SKM-1 (cell line): ENCODE measurements at regions not wholly inside any gene's neighbourhood (a gene's known extent, or its start where the extent isn't known, plus 50 kb on each side); places are given as distances from the start of the nearest gene placed in this dataset.
"Not testable (repeated sequence)": the region's sequence is repeated elsewhere in the genome, so short reads cannot be mapped to it uniquely, and the experiment has no call there.

ENCODE experiments used
- DNase-seq: peaks from one replicate; lab custom pipeline; 2025; ENCODE audit not compliant: unreplicated experiment; lab: John Stamatoyannopoulos, UW

DNA sequence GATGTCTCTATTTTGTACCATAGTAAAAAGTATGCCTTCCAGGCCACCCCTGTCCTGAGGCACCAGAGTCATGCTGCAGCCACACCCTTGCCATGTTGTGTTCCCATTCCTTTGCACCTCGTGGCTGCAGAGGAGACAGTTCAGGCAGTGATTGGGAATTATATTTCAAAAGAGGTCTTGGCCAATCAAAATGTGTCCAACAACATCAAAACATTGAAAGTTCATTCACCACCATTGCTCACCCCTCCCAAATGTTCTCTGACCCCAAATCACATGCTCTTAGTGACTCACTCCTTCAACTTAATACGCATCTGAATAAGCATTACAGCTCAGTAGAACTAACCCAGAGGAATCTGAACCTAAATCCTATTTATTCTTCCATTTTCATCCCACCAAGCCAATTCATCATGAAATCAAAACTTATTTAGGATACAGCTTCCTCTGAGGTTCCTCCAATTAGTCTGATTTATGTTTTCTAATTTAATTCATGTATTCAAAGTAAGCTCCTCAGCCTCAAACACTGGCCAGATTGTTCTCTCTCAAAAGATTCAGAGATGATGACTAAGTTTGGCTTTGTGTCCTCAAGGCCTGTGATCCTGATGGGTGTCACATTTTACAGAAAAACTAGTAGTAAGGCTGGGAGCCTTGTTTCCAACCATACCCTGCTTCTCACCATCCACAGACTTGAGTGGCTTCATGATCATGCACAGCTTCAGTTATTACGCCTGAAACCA is 323.2 kb upstream of the INTU start:
- DNase-seq, result no peak

DNA sequence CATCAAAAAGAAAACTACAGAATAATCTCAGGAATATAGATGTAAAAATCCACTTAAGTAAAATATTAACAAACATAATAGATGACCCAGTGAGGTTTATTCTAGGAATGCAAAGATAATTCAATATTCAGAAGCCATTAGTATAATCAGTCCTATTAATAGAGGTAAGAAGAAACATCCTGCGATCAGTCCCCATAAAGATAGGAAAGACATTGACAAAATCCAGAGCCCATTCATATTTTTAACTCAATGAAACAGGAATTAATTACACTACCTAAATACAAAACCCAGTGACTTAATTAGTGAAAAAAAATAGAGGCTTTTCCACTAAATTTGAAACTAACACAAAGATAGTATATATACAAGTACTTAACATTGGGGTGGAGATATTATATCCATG is 321.4 kb upstream of the INTU start:
- DNase-seq, result no peak

DNA sequence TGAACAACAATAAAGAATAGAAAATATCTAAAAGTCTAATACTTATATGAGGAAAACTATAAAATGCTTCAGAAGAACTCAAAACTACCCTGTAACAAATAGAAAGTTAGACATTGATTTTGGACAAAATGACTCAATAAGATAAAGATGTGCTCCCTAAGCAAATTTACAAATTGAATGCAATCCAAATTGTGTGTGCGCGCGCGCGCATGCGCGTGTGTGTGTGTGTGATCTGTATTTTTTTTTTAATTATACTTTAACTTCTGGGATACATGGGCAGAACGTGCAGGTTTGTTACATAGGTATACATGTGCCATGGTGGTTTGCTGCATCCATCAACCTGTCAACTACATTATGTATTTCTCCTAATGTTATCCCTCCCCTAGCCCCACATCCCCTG is 320.8 kb upstream of the INTU start:
- DNase-seq, result no peak

DNA sequence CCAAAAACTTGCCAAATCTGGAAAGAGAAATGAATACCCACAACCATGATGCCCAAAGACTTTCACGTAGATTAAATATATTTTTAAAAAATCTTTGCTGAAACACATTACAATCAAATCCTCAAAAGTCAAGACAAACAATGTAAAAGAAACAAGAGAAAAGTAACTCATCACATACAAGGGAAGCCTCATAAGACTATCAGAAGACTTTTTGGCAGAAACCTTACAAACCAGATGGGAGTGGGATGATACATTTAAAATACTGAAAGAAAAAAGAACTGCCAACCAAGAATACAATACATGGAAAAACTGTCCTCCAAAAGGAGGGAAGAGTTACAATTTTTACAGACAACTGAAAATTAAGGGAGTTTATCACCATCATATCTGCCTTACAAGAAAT is 319.0 kb upstream of the INTU start:
- DNase-seq, result no peak

DNA sequence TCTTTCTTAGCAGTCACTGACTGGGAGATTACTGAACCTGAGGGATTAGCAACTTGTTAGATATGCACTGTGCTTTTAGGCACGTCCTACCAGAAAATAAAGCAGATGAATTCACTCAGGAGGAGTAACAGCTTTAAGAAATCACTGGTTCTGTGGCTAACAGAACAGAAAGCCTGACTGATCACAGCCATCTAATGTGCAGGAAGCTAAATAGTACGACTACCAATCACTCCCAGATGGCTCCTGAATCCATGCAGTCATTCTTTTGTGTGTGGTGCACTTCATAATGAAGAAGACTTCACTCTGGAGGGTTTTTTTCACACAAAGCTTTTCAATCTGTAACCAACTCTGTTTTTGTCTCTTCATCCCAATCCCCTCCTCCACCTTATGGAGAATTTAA is 305.3 kb upstream of the INTU start:
- no peak for DNase-seq

DNA sequence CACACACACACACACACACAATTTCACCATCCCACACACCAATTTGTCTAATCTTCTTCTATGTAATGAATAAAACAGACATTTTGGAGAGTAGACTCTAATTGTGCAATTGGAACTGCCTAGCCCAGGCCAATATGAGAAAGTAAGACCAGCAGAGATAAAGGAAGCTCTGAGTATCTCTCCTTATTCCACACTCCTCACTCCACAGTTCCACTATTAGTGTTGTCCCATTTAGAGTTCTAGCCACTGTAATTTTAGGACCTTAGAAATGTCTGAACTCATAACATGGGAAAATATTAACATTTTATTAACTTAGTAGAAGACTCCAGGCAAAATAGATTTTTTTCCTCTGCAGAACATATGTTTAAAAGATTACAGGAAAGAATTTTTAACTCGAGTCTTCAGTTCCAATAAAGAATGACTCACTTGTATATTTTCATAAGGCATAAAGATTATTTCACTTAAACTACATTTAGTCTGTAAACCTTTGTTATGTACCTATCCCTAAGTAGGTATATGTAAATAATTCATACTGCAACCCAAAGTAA is 297.6 kb upstream of the INTU start:
- DNase-seq, result no peak

DNA sequence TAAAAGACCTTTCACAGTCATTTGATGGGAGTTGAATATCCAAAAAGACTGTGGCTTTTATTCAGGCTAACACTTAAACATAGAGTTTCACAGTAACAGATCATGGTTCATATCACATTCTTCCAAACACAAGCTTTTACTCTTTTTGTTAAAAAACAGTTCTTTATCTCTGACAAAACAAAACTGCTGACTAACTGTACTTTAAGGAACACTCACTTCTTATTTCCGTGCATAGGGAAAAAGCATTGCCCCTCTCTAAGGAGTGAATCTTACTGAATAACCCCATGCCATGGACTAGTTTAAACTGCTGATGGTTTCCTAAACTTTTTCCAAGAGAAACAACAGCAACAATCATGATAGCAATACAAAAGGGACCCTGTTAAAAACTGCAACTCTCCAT is 297.0 kb upstream of the INTU start:
- DNase-seq, result no peak

DNA sequence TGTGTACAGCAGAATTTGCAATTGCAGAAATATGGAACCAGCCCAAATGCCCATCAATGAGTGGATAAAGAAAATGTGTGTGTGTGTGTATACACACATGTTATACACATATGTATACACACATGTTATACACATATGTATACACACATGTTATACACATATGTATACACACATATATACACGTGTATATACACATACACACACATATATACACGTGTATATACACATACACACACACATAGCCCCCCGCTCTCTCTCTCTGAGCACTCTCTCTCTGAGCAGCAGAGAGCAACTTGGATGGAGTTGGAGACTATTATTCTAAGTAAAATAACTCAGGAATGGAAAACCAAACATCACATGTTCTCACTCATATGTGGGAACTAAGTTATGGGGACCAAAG is 289.6 kb upstream of the INTU start:
- not testable (repeated sequence) for DNase-seq

DNA sequence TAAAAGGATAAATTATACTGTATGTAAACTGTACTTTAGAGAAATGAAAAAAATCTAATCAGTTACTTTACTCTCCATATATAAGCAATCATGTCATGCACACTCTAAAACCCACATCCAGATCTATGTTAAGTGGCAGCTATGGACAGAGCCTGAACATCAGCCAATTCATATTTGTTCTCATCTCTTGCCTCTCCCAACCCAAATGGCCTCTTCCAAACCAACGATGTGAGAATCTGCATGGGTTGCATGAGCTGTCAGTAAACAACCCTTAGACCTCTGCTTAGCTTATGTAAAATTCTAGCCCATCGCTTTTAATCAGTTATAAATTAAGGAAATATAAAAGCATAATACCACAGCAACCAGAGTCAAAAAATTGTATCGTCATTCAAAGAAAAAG is 288.7 kb upstream of the INTU start:
- no peak for DNase-seq

DNA sequence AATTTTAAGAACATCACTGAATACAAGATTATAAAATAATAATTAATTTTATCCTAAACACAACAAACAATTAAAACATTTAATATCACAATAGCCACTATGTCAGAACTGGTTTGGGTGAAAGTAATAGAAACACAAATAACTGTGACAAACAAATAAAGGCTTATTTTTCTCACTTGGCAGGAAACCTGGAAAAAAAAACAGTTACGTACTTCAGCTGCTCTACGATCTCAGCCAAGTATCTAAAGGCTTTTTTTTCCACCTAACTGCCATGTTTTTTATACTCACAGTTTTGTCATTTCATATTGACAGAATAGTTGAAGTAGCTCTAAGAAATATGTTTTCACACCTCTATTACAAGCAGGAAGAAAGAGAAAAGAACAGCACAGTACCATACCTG is 284.8 kb upstream of the INTU start:
- no peak for DNase-seq

DNA sequence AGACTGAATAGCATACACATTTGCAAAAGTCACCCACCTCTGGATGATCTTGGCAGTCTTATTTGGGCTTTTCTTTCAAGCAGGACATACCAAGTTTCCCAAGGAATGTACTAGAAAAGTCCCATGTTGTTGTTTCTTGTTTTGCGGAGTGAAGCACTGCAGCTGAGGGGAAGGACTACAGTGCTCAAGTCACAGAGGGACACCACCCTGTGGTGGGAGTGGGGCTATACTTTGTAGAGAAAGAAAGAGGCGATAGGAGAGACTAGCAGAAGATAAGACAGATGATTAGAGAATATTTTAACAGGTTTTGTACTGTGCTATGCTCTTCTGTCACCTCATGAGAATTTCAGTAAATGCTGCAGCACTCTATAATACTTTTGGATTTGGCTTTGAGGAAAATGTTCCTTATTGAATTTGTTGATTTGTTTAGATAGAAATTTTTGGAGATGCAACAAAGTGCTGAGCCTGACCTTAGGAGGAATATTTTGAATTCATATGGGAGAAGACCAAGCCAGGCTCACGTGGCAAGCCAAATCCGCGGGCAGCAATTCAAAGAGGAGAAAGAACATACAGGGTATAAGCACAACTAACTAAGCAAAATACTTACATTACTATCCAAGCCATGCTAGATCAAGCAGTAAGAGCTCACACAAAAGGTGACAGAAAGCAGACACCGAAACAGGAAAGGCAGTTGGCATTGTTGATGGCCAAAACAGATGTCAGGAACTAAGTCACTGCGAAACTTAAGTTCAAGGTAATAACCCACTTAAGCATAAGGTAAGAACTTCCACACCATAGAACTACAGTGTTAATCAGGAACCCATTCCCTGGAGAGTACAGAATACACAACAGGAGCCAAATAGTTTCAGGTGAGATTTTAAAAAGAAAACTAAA is 280.3 kb upstream of the INTU start:
- no peak for DNase-seq

DNA sequence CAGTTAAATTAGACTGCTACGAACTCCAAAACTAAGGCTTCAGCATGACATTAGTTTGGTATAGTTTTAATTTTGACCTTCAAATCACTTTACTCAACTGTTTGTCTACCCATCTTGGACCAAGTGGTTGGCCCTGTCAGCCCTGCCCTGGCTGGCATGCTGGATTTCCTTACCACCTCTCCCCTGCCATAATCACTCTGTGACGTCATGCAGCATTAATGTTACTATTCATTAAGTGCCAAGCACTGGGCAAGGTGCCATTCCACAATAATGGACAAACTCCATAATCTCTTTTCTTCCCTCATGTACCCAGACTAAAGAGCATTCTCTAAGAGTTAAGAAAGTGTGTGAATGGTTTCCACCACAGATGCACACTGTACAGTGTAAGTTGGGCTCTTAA is 277.0 kb upstream of the INTU start:
- DNase-seq, result no peak

DNA sequence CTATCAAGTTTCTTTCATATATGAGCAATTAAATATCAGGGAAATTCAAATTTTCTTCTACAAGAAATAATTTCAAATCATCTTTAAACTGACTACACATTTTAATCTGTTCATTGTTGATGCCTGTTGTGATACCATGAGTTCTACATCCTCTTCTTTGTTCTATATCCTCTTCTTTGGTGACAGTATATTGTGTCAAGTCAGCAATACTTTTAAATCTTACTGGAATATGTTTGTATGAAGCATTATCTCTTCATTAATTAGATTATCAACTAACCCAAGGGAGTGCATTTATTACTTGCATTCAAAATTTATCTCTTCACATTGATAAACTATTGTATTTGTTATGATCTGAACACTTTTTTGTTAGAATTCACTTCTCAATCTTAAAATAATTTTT is 275.0 kb upstream of the INTU start:
- no peak for DNase-seq

DNA sequence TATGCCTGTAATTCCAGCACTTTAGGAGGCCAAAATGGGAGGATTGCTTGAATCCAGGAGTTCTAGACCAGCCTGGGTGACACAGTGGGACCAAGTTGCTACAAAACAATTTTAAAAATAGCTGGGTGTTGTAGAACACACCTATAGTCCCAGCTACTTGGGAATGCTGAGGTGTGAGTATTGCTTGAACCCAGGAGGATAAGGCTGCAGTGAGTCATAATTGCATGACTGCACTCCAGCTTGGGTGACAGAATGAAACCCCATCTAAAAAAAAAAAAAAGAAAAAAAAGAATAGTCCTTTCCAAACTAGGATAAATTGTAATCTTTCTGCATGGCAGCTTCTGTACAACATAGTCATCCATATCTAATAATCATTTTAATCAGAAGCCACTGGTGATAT is 270.1 kb upstream of the INTU start:
- DNase-seq, result no peak

DNA sequence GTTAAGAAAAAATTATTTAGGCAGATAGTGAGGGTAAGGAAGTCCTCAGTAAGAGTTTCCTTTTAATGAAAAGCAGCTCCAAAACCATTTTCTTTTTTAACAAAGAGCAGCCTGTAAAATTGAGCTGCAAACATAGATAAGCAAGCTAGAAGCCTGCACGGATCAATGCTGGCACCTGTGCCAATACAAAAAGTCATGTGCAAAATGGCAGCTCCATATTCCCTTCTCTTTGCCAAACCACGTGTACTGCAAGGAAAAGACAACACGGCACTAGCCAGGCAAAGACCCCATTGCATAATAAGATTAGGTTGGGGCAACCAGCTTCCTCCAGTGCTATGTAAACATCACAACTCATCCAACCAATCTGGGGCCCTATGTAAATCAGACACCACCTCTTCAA is 268.4 kb upstream of the INTU start:
- no peak for DNase-seq

DNA sequence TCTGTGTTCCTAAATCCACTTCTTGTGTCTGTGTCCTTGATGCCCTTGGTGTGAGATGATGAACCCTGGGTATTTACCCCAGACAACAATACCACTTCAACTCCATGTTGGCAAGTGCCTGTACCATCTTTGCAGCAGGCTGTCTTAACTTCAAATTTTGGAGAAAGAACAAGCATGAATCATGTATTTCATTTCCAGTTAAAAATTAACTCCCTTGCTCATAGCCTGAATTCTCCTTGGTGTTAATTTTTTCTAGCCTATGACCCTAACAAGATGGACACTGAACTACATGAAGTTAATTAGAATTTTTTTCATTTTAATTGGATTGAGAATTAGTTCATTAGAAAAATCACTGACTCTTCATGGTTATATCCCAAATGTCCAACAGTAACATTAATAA is 267.8 kb upstream of the INTU start:
- no peak for DNase-seq

DNA sequence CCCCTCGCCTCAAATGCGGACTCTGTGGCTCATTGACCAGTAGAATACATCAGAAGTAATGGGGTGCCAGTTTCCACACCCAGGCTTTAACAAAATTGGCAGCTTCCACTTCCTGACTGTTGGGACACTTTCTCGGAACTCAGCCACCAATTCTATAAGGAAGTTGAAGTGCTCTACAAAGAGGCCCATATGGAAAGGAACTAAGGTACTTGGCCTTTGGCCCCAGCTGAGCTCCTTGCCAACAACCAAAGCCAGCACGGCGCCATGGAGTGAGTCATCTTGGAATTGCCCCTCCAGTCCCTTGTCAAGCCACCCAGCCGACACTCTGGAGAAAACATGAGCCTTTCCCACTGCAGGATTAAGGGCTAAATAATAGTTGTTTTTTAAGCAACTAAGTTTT is 262.2 kb upstream of the INTU start:
- no peak for DNase-seq

DNA sequence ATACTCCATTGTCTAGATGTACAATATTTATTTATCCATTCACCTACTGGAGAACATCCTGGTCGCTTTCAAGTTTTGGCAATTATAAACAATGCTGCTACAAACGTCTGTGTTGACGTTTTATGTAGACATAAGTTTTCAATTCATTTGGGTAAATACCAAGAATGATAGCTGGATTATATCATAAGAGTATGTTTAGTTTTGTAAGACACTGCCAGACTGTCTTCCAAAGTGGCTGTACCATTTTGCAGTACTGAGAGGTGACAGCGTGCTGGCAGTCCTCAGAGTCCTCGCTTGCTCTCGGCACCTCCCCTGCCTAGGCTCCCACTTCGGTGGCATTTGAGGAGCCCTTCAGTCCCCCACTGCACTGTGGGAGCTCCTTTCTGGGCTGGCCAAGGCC is 253.3 kb upstream of the INTU start:
- DNase-seq, result no peak

DNA sequence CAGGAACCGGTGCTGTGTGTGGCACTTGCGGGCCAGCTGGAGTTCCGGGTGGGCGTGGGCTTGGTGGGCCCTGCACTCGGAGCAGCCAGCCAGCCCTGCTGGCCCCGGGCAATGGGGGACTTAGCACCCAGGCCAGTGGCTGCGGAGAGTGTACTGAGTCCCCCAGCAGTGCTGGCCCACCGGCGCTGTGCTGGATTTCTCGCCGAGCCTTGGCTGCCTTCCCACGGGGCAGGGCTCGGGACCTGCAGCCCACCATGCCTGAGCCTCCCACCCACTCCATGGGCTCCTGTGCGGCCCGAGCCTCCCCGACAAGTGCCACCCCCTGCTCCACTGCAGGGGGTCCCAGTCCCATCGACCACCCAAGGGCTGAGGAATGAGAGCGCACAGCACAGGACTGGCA is 252.8 kb upstream of the INTU start:
- DNase-seq, result not testable (repeated sequence)

DNA sequence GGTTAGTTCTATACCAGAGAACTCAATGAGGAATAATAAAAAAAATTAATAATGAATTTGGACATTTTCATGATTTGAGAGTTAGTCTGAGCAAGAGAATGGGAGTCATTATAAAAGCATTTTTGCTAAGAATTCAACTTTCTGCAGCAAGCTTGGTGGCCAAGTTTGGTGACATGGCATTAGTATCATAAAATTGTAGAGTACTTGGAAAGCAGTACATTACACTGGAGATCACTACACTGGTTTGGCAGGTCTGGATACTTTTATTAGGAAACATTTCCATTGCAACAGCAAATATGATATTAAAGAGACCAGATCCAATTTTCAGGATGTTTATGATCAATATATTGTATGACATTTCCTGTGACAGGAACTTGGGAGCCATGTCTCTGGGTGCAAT is 249.1 kb upstream of the INTU start:
- DNase-seq, result no peak

DNA sequence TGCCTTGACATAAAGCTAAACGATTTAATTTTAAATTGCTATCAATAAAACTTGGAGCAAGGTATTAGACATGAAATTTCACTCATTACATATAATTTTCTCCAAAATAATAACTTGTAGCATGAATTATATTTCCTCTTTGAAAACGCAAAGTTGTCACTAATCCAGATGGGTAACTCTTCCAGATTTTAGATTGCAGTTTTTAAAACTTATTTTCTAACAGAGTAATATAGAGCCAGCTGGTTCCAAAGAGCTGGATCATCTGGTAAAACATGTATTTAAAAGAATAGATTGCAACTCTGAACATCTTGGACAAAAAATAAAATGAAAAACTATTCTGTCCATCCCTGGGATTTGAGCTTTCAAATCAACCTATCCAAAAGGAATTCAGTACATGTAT is 238.2 kb upstream of the INTU start:
- no peak for DNase-seq

DNA sequence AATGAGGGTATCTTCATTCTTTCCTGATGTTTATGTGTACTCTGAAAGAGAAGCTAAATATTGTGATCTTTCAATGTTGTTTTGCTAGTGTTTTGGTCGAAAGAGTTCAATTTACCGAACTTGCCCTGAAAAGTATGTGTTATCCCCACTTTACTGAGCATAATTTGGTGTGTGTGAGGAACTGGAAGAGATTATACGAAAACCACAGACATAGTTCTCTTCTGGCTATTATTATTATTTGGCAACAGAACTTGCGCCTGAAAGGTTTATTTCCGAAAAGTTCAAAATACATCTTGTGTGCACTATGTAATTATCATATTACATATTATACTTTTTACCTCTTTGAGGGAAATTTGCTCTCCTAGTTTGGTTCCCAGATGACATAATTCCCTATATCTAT is 232.5 kb upstream of the INTU start:
- DNase-seq, result no peak
